GM10266 (cell line): ENCODE measurements at regions not wholly inside any gene's neighbourhood (a gene's known extent, or its start where the extent isn't known, plus 50 kb on each side); places are given as distances from the start of the nearest gene placed in this dataset.

Experiments used
- DNase-seq: peaks from one replicate; pipeline ENCODE4 v3.0.0; 2012; ENCODE audit errors: extremely low spot score
- TF ChIP-seq, protein P1 (sequence below): IDR thresholded peaks from 2 replicates; pipeline ENCODE4 v1.5.1; 2012; ENCODE audit warnings: mild to moderate bottlenecking, low read depth; ENCODE audit not compliant: control insufficient read depth, insufficient read depth; ENCODE audit errors: missing control alignments

DNA sequence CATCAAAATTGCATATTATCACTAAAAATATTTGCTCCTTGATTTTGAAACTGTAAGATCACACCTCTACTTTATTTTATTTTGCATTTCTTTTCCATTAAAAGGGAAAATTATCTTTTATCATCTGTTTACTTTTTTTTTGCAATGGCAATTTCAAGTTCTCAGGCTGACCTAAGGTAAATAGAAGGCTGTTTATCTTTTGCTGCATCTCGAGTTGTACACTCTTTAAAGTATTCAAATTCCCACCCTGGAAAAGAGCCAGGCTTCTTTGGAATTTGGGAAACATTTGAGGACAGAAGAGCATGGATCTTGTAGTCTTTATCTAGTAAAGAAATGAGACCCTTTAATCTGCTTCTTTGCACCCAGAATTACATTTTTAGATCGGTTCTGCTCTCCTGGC, 645.7 kb downstream of the SLC4A3 start:
- TF ChIP-seq, protein P1, sequence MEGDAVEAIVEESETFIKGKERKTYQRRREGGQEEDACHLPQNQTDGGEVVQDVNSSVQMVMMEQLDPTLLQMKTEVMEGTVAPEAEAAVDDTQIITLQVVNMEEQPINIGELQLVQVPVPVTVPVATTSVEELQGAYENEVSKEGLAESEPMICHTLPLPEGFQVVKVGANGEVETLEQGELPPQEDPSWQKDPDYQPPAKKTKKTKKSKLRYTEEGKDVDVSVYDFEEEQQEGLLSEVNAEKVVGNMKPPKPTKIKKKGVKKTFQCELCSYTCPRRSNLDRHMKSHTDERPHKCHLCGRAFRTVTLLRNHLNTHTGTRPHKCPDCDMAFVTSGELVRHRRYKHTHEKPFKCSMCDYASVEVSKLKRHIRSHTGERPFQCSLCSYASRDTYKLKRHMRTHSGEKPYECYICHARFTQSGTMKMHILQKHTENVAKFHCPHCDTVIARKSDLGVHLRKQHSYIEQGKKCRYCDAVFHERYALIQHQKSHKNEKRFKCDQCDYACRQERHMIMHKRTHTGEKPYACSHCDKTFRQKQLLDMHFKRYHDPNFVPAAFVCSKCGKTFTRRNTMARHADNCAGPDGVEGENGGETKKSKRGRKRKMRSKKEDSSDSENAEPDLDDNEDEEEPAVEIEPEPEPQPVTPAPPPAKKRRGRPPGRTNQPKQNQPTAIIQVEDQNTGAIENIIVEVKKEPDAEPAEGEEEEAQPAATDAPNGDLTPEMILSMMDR: no peak
- no peak for DNase-seq

DNA sequence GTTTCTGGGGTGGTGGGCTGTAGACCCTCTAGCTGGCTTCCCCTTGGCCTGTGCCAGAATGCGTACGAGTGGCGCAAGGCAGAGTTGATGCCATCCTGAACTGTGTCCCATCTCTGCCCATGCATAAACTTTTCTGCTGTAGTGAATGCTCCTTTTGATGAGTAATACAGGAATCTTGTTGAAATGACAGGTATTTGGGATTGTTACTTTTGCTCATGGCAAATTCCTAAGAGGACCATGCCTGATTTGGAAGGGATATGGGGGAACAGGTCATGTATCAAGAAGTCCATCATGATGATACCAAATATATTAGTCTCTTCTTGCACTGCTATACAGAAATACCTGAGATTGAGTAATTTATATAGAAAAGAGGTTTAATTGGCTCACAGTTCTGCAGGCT, 648.0 kb downstream of the SLC4A3 start:
- no peak for DNase-seq
- TF ChIP-seq, protein P1: no peak

DNA sequence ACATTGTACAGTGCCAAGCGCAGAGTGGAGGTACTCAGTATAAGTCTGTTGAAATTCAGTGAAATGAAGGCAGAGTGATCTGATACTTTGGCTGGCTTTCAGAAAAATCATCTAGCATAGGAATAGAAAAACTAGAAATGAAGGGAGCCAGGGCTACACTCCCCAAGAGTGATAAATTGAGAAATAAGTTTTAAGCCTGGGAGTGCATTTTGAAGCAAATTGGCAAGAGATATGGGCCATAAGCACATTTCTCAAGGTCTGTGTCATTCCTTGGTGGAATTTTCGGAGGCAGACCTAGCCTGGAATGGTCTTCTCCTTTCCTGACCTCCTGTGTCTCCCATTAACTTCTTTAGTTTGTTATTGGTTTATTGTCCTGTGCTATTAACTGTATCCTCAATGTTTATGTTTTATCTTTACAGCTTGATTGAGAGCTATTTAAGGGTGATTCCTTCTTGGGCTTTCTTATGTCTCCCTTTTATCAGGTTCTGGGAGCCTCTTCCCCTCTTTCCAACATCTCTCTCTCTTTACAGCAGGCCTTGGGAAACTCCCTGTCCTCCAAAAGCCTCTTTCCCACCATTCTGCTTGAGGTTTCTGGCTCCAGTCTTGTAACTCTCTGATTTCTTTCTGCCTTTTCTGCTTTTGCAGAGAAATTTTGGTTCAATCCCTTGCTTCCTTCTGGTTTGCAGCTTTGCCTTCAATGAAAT, 649.5 kb downstream of the SLC4A3 start:
- TF ChIP-seq, protein P1: no peak

DNA sequence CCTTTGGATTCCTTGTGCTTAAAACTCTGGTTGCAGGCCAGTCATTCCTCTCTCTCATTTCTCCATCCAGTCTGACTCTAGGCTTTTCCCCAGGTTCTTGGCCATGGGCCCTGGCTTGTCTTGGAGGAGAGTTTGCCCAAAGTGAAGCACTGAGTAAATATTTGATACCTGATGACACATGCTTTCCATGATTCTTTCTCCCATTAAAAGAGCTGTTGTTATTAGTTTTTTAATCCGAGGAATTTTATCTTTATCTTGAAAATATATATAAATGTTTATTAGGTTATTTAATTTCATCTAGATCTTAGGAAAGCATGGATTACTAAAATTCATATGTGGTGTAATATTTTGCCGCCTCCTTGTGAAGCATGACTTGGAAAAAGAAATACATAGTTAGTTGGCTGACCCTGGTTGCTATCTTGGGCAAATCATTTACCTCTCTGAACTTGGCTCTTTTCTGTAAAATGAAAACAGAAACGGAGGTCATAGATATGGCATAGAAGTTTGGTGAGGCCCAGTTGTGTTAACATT, 650.1 kb downstream of the SLC4A3 start:
- DNase-seq: no peak
- TF ChIP-seq, protein P1: no peak

More for the DNA sequence above, 649.5 kb downstream of the SLC4A3 start:
- DNase-seq: no peak

DNA sequence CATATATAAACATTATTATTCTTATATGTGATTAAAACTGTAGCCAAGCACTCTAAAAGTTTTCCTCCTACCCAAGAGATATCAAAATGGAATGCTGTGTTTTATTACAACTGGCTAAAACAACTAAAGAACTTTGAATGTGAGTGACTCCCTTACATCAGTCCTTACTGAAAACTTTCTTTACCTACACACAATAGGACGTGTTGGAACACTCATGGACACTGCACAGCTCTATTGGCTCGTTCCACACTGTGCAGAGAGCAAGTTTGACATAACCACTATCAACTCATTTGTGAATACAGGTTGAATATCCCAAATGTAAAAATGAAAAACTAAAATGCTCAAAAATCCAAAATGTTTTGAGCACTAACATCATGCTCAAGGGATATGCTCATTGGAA, 650.6 kb downstream of the SLC4A3 start:
- TF ChIP-seq, protein P1: no peak
- no peak for DNase-seq

DNA sequence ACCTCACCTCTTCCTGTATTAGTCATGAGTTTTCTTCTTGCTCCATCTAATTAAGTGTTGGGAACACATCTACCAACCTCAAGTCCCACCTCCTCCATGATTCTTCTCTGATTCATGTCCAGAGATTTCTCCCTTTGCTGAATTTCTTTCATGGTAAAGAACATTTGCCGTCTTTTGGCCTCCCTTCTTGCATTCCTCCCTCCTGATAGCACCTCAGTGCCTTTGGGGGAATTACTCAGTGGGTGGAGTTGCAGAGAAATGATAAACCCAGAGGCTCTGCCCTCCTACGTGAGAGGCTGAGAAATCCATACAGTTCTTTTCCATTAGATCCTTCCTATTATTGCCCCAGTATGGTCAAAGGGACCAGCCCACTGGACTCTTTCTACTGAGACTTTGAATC, 651.9 kb downstream of the SLC4A3 start:
- TF ChIP-seq, protein P1: no peak
- no peak for DNase-seq

DNA sequence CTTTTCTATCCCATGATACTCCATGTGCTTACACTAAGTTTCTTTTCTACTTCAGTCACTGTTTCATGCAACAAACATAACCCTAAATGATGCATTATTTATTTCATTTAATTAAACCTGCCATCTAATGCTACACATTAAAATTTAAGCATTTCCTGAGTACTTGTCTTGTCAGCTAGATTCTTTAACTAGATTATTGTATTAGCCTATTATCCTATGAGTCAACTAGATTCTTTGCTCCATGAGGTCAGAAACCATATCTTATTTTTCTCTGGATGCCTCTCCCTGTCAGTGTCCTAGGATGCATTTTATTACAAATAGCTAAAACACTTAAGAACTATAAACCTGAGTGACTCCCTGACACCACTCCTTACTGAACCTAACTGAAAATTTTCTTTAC, 652.4 kb downstream of the SLC4A3 start:
- TF ChIP-seq, protein P1: no peak
- no peak for DNase-seq
